Esophagus squamous epithelium (tissue), 4 donors: ENCODE measurements at regions not wholly inside any gene's neighbourhood (a gene's known extent, or its start where the extent isn't known, plus 50 kb on each side); places are given as distances from the start of the nearest gene placed in this dataset.

Experiments
- CTCF ChIP-seq, 6 experiments: fragments of 450-650 bp in 4 of 6; fragments of 200-600 bp in 2 of 6; sonication (generic) in 2 of 6; IDR thresholded peaks; one replicate each; pipeline ENCODE4 v1.5.1; 2016 to 2019; ENCODE audit warnings: antibody characterized with exemption in 6 of 6, mild to moderate bottlenecking in 4 of 6, moderate library complexity in 4 of 6
- POLR2A ChIP-seq, 4 donors: fragments of 450-650 bp; IDR thresholded peaks; one replicate each; pipeline ENCODE4 v1.6.1; 2017; ENCODE audit warnings: antibody characterized with exemption in 4 of 4, mild to moderate bottlenecking in 4 of 4, moderate library complexity in 3 of 4

GRCh38 chr14:85464135-85464895, 65.6 kb upstream of the FLRT2 start:
- TF ChIP-seq CTCF (IDR thresholded peaks at IDR 0.05) (no peak), POLR2A (IDR thresholded peaks at IDR 0.05) (no peak)
